OCI-LY1 (cell line): ENCODE measurements at regions not wholly inside any gene's neighbourhood (a gene's known extent, or its start where the extent isn't known, plus 50 kb on each side); places are given as distances from the start of the nearest gene placed in this dataset.

Experiments
- H2AFZ ChIP-seq: fragments of 200-600 bp; sonication (generic), shearing (Covaris generic); 2 replicates; pipeline ENCODE4 v1.6.0; 2014; ENCODE audit warnings: antibody characterized with exemption, mild to moderate bottlenecking, low read length
- H3F3A ChIP-seq: fragments of 200-600 bp; sonication (generic), shearing (Covaris generic); 2 replicates; pipeline ENCODE4 v1.6.0; 2014; ENCODE audit warnings: mild to moderate bottlenecking, antibody characterized with exemption, low read length, moderate library complexity; ENCODE audit not compliant: insufficient read depth
- H3K27ac ChIP-seq: fragments of 200-600 bp; sonication (generic); 2 replicates; pipeline ENCODE4 v1.5.1; 2014; ENCODE audit warnings: low read length, mixed run types, mild to moderate bottlenecking, low read depth; ENCODE audit not compliant: poor library complexity, severe bottlenecking
- H3K27me3 ChIP-seq: fragments of 200-600 bp; sonication (generic); 2 replicates; pipeline ENCODE4 v1.6.0; 2014; ENCODE audit warnings: antibody characterized with exemption, mild to moderate bottlenecking, low read length, moderate library complexity; ENCODE audit not compliant: insufficient read depth
- H3K36me3 ChIP-seq: fragments of 200-600 bp; sonication (generic); 2 replicates; pipeline ENCODE4 v1.6.1; 2014; ENCODE audit warnings: mild to moderate bottlenecking, antibody characterized with exemption, low read length, moderate library complexity, mixed read lengths; ENCODE audit not compliant: insufficient read depth
- H3K4me1 ChIP-seq: fragments of 200-600 bp; sonication (generic); 2 replicates; pipeline ENCODE4 v1.5.1; 2014; ENCODE audit warnings: mild to moderate bottlenecking, low read length, moderate library complexity; ENCODE audit not compliant: insufficient read depth, severe bottlenecking
- H3K4me2 ChIP-seq: fragments of 200-600 bp; sonication (generic), shearing (Covaris generic); 2 replicates; pipeline ENCODE4 v1.6.1; 2014; ENCODE audit warnings: low read length
- H3K4me3 ChIP-seq: fragments of 200-600 bp; sonication (generic); 2 replicates; pipeline ENCODE4 v1.5.1; 2014; ENCODE audit warnings: low read length, low read depth, mild to moderate bottlenecking, mixed read lengths; ENCODE audit not compliant: poor library complexity, severe bottlenecking
- H3K79me2 ChIP-seq: fragments of 200-600 bp; shearing (Covaris generic); 2 replicates; pipeline ENCODE4 v1.6.1; 2016; ENCODE audit warnings: mixed run types, low read length, mixed read lengths; ENCODE audit not compliant: insufficient read depth
- H3K9ac ChIP-seq: fragments of 200-600 bp; sonication (generic), shearing (Covaris generic); 2 replicates; pipeline ENCODE4 v1.6.1; 2014; ENCODE audit warnings: mild to moderate bottlenecking, low read length, mixed read lengths
- H3K9me2 ChIP-seq: fragments of 200-600 bp; sonication (generic), shearing (Covaris generic); 2 replicates; pipeline ENCODE4 v1.6.1; 2014; ENCODE audit warnings: low read depth, mild to moderate bottlenecking, low read length, mixed read lengths
- H3K9me3 ChIP-seq: fragments of 200-600 bp; shearing (Covaris generic); 2 replicates; pipeline ENCODE4 v1.6.1; 2014; ENCODE audit warnings: low read length, mixed read lengths
- H4K20me1 ChIP-seq: fragments of 200-600 bp; sonication (generic), shearing (Covaris generic); 2 replicates; pipeline ENCODE4 v1.6.0; 2016; ENCODE audit warnings: mild to moderate bottlenecking, low read length; ENCODE audit not compliant: insufficient read depth
- EZH2 ChIP-seq: fragments of 200-600 bp; sonication (generic), shearing (Covaris generic); IDR thresholded peaks from 2 replicates; pipeline ENCODE4 v1.8.0; 2017; ENCODE audit warnings: borderline replicate concordance, mixed run types, mild to moderate bottlenecking, antibody characterized with exemption, low read length, moderate library complexity, mixed read lengths
- TF ChIP-seq, protein P1 (sequence below): fragments of 200-600 bp; sonication (generic), shearing (Covaris generic); IDR thresholded peaks from 2 replicates; pipeline ENCODE4 v1.5.1; 2017; ENCODE audit warnings: mild to moderate bottlenecking, antibody characterized with exemption, low read length, moderate library complexity, mixed read lengths

DNA sequence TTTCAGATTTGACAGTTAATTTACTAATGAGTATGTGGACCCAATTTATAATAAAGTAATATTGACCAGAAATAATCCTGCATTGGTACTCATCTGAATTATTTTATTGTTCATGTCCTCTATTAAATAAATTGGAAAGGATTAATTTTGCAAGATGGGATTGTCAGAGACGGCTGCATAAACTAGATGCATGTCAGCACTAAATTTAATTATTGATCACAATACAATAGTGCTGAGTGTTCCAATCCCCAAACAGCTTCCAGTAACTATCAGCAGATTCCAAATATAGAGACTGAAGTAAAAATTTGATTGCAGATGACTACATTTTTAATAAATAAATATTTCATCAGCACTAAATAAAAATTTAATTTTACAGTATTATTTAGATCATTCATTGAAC lies 387.2 kb downstream of the GRB14 start:
- Histone ChIP-seq H3K36me3 (no peaks in the 10 kb centered on the region), H3K9ac (no peak overlapping the region), H2AFZ (no peak overlapping the region), H3F3A (no peaks in the 10 kb centered on the region), H3K27ac (no peak overlapping the region), H3K4me3 (no peak overlapping the region), H3K4me1 (no peaks in the 10 kb centered on the region), H3K9me2 (no peaks in the 10 kb centered on the region), H4K20me1 (no peaks in the 10 kb centered on the region), H3K27me3 (no peaks in the 10 kb centered on the region), H3K79me2 (no peaks in the 10 kb centered on the region), H3K9me3 (no peaks in the 10 kb centered on the region), H3K4me2 (no peak overlapping the region)
- no peak for TF ChIP-seq EZH2
- TF ChIP-seq, protein P1, sequence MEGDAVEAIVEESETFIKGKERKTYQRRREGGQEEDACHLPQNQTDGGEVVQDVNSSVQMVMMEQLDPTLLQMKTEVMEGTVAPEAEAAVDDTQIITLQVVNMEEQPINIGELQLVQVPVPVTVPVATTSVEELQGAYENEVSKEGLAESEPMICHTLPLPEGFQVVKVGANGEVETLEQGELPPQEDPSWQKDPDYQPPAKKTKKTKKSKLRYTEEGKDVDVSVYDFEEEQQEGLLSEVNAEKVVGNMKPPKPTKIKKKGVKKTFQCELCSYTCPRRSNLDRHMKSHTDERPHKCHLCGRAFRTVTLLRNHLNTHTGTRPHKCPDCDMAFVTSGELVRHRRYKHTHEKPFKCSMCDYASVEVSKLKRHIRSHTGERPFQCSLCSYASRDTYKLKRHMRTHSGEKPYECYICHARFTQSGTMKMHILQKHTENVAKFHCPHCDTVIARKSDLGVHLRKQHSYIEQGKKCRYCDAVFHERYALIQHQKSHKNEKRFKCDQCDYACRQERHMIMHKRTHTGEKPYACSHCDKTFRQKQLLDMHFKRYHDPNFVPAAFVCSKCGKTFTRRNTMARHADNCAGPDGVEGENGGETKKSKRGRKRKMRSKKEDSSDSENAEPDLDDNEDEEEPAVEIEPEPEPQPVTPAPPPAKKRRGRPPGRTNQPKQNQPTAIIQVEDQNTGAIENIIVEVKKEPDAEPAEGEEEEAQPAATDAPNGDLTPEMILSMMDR, result no peak

- Histone ChIP-seq H3K9me3 (no peaks in the 10 kb centered on the region), H3K4me3 (no peak overlapping the region), H3K27ac (no peak overlapping the region), H3K27me3 (no peaks in the 10 kb centered on the region), H3K4me2 (no peak overlapping the region), H3K4me1 (no peaks in the 10 kb centered on the region), H3K79me2 (no peaks in the 10 kb centered on the region), H3K9ac (no peak overlapping the region), H3K36me3 (no peaks in the 10 kb centered on the region), H3K9me2 (no peaks in the 10 kb centered on the region), H4K20me1 (no peaks in the 10 kb centered on the region), H2AFZ (no peak overlapping the region), H3F3A (no peaks in the 10 kb centered on the region)
- no peak for TF ChIP-seq EZH2
- TF ChIP-seq, protein P1, result no peak
Measured at GRCh38 chr2:164224007-164224406, 397.3 kb downstream of the GRB14 start.

DNA sequence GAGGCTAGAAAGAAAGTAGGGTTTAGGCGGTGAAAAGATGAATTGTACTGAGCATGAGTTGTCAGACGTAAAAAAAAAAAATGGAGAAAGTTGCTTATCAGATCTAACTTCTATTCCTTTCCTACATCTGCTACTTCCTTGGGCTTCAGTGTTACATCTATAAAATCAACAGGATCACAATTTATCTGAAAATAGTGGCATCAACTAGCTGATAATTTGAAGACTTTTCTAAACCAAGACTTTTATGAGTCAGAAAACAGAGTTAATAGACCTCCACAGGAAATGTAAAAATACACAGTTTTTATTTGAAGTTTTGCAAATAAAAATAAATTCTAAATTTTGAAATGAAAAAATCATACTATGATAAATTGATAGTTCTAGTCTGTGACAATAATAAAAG lies 399.8 kb downstream of the GRB14 start:
- TF ChIP-seq, protein P1, result no peak
- no peak for TF ChIP-seq EZH2

More for the DNA sequence above, 399.8 kb downstream of the GRB14 start:
- Histone ChIP-seq H3K4me3 (no peak overlapping the region), H3K79me2 (no peaks in the 10 kb centered on the region), H4K20me1 (no peaks in the 10 kb centered on the region), H3K9ac (no peak overlapping the region), H3K27me3 (no peaks in the 10 kb centered on the region), H3K4me2 (no peak overlapping the region), H3K9me3 (no peaks in the 10 kb centered on the region), H3F3A (no peaks in the 10 kb centered on the region), H3K9me2 (no peaks in the 10 kb centered on the region), H3K4me1 (no peaks in the 10 kb centered on the region), H2AFZ (no peak overlapping the region), H3K36me3 (no peaks in the 10 kb centered on the region), H3K27ac (no peak overlapping the region)
